ENCODE measurements at regions not wholly inside any gene's neighbourhood (a gene's known extent, or its start where the extent isn't known, plus 50 kb on each side); places are given as distances from the start of the nearest gene placed in this dataset.

DNA sequence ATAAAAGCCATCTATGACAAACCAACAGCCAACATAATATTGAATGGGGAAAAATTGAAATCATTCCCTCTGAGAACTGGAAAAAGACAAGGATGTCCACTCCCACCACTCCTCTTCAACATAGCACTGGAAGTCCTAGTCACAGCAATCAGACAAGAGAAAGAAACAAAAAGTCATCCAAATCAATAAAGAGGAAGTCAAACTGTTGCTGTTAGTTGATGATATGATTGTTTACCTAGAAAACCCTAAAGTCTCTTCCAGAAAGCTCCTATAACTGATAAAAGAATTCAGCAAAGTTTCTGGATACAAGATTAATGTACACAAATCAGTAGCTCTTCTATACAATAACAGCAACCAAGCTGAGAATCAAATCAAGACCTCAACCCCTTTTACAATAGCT lies 285.1 kb upstream of the PHF14 start:
- DNase-seq: no peak

DNA sequence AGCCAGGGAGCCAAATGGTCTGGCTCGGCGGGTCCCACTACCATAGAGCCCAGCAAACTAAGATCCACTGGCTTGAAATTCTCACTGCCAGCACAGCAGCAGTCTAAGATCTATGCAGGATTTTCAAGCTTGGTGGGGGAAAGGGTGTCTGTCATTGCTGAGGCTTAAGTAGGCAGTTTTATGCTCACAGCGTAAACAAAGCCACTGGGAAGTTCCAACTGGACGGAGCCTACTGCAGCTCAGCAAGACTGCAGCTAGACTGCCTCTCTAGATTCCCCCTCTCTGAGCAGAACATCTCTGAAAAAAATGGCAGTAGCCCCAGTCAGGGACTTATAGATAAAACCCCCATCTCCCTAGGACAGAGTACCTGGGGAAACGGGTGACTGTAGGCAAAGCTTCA lies 277.6 kb upstream of the PHF14 start:
- DNase-seq: no peak

DNA sequence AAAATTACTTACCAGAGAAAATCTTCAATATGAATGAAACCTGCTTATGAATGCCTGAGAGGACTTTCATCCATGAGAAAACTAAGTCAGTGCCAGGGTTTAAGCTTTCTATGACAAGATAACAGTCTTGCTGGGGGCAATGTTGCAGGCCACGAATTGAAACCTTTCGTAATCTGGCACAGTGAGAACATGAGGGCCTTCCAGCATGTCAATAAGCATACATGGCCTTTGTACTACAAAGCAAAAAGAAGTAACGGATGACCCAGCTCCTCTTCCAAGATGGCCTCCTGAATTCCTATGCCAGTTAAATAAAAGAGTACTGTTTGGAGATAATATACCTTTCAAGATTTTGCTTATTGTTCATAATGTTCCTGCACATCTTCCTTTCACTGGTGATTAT lies 270.6 kb upstream of the PHF14 start:
- DNase-seq: no peak

DNA sequence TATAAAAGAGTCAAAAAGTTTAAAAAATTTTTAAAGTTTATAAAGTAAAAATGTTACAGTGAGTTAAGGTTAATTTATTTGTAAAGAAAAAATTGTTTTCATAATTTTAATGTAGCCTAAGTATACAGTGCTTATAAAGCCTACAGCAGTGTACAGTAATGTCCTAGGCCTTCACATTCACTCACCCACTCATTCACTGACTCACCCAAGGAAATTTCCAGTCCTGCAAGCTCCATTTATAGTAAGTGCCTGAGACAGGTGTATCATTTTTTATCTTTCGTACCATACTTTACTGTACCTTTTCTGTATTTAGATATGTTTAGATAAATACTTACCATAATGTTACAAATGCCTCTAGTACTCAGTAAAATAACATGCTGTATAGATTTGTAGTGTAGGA lies 269.7 kb upstream of the PHF14 start:
- DNase-seq: no peak

DNA sequence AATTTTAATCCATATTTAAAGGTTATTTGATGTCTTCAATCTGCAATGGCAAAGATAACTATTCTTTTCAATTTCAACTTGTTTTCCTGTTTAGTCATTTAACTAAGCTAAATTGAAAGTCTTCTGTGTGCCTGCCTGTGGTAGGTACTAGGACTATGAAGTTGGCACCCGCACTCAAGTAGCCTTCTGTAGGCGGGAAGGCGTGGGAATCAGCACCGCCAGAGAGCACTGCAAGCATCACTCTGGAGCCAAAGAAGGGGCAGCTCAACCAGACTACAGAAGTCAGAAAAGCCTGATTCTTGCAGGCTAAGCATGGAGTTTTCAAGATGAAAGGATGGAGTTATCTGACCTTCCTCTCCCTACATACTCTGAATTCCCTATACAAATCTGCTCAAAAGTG lies 269.0 kb upstream of the PHF14 start:
- no peak for DNase-seq

DNA sequence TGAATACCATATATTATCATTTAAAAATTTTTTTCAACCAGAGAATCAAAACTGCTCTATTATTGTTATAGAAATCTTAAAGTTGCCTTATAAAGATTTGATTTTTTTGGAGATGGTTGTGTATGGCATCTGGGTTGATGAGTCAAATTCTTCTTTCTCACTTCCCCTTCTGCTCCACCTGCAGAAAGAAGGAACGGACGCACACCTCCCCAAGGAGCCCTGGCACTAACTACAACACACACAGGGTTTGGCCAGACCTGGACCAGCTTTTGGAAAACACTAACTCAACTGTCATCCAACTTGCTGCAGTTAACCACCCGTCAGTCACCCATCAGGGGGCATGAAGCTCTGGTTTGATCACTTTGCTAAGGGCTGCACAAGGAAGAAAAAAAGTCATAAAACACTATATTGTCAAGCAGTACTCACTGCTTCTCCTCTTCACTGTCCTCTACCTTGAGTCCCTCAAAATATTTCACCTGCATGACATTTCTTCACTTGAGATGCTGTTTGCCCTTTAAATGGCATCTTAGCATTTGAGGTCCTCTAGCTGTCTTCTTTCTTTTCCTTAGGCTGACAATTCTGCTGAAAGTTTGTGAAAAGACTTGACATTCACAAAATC lies 266.7 kb upstream of the PHF14 start:
- DNase-seq: no peak

DNA sequence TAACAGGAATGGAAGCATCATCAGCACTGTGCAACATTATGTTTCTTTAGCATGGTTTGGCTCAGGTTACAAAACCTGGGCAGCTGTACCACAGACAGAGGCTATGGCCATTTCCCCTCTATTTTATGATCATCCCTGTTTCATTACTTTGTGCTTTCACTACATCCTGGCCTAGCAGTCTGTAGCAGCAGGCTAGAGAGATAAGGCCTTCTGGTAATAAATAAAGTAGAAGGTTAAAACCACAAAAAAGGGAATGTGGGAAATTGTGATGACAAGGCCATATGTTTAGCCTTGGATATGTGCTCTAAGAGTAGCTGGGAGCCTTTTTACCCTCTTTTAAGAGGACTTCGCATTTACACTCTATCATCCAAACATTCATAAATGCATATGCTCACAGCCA lies 266.2 kb upstream of the PHF14 start:
- DNase-seq: no peak

DNA sequence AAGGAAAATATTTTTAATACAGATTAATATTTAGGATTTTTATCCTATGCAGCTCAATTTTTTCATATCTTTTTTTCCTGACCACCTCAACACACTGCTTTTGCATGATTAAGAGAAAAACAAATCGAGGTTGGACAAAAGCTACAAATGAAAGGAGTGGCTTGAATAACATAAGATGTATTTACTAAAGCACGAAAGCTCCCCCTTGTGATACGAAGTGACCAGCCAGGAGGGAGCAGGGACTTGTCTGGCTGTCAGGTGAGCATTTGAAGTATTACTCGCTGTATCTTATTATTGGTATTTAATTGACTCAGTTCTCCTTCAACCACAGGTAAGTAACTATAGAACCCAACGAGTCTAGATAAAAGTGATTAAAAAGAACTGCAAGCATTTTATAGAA lies 265.2 kb upstream of the PHF14 start:
- DNase-seq: no peak

DNA sequence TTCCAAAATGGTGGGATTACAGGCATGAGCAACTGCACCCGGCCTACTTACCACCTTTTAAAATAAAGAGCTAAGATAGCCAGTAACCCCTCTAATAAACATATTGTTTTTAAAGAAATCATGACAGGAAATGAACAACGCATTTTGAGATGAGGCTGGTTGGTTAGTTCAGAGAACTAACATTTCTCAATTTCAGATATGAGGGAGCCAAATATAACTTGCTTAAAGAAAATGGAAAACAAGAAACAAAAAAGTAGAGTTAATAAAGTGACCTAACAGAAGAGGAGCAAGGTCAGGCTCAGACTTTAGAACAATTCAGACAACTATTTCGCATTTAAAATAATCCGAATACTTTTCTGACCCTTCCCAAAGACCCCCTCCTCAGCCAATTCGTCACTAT lies 254.9 kb upstream of the PHF14 start:
- no peak for DNase-seq

DNA sequence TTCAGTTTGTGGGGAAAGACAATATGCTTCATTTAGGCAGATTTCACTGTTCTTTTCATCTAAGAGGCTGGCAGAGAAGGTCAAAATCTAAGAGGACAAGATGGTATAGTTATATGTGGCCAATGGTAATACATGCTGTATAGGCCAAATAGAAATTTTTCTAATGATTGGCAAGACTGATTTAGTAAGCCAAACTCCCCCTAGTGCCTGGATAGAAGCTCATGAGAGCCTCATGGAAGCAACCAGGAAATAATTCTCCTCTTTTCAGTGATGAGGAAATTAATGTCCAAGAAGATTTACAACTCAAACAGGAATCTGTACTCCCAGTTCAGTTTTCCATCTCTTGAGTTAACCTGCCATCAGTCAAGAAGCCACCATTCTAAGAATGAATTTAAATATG lies 253.6 kb upstream of the PHF14 start:
- DNase-seq: no peak

DNA sequence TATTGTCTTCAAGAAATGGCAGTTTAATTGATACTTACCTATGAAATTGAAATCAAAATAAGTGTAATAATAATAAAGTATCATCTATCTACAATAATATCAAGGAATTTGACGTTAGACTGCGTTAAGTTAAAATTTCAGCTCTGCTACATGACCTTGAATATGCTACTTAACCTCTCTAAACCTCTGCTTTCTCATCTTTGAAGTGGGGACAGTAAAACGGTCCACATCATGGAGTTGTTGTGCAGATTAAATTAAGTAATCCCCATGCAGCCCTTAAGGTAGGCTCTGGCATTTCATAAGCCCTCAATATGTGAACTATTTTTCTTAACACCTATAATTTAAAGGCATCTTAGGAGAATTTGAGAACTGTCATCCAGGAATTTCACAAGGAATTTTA lies 252.4 kb upstream of the PHF14 start:
- DNase-seq: no peak

DNA sequence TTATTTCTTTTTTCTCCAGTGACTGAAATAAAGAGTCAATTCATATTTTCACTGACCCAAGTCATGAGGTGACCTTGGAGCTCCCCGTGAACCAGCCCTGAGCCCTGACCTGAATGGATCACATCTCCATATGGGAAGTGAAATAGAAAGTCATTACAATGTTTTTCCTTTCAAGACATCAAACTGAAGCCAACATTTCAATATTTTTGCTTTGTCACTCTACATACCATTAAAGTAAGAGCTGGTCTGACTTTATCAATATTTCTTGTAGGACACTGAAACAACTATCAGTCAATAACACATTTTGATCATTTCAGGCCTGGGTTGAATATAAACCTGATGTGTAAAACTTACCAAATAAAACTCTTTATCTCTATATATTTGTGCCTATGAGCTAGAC lies 249.8 kb upstream of the PHF14 start:
- no peak for DNase-seq

DNA sequence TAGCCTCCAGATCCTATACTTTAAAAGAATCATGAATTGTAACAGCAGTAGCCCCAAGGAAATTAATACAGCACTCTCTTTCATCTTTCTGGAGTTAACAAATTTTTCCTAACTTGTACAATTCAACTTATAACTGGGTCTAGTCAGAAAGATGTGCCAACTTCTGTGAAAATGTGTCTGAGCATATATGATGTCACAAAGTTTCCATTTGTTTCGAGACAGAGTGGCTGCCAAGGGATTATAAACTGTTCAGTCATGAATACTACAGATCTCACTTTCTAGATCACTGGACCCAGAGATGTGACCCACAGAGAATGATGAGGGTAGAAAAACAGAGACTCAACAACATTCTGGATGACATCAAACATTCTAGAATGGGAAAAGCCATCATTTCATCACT lies 249.2 kb upstream of the PHF14 start:
- no peak for DNase-seq

DNA sequence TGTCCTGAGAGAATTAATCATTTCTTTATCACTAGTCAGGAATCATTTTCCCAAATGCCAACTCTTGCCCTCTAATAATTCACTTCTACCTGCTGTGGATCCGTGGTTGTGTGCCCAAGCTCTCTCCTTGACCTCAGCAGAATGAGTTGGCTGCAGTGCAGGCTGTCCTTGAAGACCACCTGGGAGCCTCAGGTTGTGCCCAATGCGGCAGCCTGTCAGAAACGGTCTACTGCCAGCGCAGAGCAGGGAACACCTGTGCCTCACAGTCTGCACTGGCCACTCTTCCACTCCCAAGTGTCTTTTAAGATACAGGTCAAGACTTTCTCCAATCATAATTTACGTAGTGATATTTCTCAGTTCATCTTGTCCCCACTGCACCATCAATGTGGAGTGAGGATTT lies 246.0 kb upstream of the PHF14 start:
- DNase-seq: no peak

DNA sequence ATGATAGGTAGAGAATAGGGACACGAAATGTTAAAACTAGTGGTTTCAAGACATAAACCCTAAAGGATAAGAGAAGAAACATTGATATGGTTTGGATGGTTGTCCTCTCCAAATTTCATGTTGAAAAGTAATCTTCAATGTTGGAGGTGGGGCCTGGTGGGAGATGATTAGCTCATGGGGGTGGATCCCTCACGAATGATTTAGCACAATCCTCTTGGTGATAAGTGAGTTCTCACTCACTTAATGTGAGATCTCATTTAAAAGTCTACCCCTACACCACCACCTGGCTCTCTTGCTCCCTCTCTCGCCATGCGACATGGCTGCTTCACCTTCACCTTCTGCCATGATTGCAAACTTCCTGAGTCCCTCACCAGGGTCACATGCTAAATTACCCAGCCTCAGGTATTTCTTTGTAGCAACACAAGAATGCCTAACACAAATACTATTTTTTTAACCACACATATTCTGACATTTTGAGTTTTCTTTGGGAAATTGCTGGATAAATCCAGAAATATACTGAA lies 242.4 kb upstream of the PHF14 start:
- no peak for DNase-seq

DNA sequence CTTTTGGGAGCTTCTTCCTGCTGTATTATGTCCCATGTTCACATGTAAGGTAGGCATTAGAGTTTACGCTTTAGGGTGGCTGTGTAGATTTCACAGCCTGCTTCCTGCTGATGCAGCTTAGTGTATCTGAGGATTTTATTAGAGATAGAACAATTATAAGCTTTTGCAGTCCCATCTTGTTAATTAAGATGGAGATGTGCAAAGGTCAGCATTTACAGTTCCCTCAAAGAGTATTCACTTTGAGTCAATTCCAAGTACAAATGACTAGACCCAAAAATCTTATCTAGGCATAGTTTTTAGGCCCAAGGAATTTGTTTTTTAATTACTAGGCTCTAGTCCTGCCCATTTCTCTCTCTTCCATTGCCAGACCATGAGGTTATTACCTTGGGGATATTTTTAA lies 239.9 kb upstream of the PHF14 start:
- DNase-seq: no peak

DNA sequence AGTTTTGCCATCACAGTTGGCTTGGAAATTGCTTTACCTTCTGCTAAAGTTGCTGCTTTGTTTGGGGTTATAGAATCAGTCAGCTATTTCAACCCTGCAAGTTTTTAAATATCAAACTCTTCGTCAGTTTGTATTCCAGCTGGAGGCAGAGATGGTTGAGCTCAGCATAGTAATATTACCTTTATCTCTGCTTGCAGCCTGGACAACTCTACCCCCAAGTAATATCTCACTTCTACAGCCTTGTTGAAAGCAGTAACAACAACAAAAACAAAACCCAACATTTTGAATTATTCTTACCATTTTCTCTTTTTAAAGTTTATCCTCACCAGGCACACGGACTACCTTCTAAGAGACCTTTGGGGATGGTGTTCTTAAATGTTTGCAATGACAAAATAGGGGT lies 239.1 kb upstream of the PHF14 start:
- DNase-seq: no peak

DNA sequence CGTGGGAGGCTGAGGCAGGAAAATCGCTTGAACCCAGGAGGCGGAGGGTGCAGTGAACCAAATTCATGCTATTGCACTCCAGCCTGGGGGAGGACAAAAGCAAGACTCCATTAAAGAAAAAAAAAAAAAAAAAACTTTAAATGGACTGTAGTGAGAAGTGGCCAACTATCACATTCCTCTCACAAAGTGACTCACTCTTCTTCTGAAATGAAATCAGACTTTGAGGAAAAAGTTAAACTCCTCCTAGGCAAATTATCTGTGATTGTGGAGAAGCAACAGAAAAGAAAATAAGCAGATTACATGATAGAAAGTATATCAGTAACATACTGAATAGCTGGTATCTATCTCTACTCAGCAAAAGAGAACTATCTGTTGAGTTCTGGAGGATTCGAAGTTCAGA lies 234.3 kb upstream of the PHF14 start:
- no peak for DNase-seq

DNA sequence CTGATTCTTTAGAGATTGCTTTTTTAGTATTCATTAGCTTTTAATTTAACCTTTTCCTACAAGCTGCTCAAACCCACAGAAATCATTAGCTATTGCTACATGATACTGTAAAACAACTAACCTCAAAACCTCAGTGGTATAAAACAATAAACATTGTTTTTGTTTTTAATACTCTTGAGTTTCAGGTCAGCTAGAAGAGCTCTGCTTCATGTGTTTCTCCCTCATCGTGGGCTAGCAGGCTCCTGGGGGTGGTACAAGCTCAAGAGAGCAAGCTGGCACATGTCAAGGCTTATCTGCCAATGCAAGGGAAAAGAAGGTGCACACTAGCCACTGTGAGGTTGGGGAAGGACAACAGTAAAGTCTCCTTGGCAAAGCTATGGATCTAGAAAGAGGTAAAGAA lies 232.9 kb upstream of the PHF14 start:
- no peak for DNase-seq

DNA sequence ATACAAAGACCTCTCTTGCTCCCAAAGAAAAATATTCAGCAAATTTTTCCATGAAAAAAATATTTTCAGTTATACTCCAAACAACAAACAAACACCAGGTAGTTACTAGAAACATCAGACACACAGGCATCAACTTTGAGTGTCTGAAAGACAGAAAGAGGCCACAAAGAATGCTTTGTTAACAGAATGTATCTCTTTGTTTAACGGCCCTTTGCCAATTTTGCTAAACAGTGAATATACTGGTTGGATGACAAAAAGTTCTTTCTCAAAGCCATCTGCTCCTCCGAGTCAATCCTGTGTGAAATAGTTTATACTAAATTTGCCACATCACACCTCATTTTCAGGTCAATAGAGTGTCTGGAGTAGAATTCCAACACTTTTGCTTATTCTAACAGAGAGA lies 216.7 kb upstream of the PHF14 start:
- no peak for DNase-seq

DNA sequence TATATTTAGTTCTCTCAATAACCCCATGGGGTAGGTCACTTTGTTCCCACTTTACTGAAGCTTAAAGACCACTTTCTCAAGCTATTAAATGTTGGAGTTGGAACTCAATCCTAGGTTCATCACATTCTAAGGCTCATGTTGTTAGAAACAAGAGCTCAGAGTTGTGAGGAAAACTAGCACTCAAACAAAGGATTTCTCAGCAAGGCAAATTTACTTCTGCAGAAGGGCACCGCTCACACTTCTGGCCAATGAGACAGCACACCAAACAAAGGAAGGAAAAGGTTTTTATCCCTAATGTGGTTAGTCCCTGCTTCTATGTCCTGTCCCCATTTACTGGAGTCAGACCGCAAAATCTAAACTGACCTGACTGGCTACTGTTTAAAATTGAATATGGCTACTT lies 214.6 kb upstream of the PHF14 start:
- no peak for DNase-seq

DNA sequence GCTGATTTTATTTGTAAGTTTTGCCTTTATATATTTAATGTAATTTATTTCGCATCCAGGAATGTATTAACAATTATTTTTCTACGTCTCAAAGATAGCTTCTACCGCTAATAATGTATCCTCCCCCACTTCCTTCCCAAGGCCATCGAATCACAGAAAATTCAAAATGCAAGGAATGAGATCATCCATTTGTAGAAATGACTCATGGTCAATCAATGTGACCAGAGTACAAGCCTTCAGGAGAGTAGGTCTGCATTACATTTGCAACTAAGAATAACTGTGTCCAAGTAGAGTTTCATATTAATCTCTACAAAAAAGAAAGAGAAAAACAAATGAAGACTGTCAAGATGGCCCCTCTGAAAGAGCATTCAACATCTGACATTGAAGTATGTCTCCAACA lies 205.9 kb upstream of the PHF14 start:
- no peak for DNase-seq

DNA sequence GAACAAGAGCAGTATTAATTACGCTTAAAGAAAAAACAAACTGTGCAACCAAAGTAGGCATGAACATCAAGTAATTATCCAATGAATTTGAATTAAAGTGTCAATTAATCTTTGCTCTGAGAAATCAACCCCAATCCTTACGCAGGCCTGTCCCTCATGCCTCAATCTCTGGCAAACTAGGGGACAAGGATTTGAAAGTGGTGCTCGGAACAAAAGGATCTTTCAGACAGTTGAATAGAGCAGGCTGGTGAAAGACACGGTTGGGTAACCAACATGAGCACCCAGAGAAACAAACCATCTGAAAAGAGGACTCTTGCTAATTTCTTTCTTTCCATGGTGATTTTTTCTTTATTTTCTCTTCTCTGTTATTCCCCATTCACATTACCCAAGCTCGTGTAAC lies 203.5 kb upstream of the PHF14 start:
- no peak for DNase-seq

DNA sequence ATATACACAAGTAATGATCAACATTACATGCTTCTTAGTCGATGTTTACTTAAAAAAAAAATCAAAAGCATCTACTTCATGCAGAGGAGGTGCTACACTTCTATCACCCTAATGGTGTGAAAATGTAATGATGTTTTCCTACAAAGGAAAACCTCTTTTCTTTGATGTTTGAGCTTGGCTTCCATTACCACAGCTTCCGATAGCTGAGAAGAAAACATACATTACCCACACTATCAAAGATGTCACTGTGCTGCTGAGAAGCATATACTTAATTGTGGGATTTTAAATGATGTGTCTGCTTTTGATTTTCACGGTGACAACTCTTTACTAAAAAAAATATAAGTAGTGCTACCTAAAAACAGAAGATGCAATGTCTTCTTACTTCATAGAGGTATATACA lies 200.2 kb upstream of the PHF14 start:
- no peak for DNase-seq
